C1 segment of cervical spinal cord (tissue), 14 donors: ENCODE measurements at regions not wholly inside any gene's neighbourhood (a gene's known extent, or its start where the extent isn't known, plus 50 kb on each side); places are given as distances from the start of the nearest gene placed in this dataset.
"Not testable (repeated sequence)": the region's sequence is repeated elsewhere in the genome, so short reads cannot be mapped to it uniquely, and the experiment has no call there.

Source experiments
- DNase-seq, 14 donors: peaks; one replicate each; lab custom pipeline; 2025; lab: John Stamatoyannopoulos, UW

- DNase-seq, result no peak
These were observed 96.2 kb upstream of the MXRA5 start for GRCh38 chrX:3442691-3443090.

DNA sequence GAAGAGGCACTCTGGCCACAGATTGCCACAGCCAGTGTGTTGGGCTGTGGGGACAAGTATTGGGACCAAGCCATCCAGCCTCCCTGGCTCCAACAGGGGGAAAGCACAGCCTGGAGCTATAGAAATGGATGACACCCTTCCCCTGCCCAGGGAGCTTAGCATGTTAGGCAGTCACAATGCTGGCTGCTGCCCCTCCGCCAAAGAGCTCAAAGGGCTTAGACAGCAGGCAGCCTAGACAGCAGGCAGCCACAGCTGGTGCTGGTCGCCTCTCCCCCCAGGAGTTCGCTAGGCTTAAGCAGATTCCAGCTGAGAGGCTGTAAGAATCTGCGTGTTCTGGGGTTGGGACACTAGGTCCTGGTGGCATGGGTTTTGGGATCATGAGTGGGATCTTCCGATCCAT is 94.5 kb upstream of the MXRA5 start:
- no peak for DNase-seq

DNA sequence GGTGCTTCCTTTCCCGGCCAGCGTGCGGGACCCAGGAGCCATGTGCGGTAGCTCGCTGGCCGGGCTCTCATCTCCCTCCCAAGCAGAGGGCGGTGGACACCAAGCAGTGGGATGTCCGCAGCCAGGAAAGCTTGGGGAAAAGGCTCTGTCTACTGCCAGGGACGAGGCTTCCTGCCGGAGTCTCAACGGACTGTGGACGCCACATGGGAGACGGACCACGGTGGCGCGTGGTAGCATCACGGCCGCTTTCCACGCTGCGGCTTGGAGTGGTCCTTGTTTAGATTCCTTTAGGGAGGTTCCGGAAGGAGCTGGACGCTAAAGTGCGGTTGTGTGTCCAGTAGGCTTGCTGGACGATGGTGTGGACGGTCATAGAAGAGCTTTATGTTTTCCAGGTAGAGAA is 89.5 kb upstream of the MXRA5 start:
- DNase-seq, result not testable (repeated sequence)

DNA sequence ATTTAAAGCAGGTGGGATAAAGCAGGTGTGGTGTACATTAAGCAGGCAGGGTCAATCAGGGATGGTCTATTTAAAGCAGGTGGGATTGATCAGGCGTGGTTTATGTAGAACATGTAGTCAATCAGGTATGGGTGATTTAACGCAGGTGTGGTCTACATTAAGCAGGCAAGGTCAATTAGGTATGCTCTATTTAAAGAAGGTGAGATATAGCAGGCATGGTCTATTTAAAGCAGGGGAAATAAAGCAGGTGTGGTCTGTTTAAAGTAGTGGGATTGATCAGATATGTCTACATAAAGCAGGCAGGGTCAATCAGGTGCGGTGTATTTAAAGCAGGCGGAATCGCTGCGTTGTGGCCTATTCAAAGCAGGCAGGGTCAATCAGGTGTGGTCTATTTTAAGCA is 88.6 kb upstream of the MXRA5 start:
- DNase-seq, result no peak

GRCh38 chrX:3428792-3429191 is 82.3 kb upstream of the MXRA5 start:
- DNase-seq, result no peak

GRCh38 chrX:3426552-3426951 is 80.1 kb upstream of the MXRA5 start:
- DNase-seq, result no peak

- no peak for DNase-seq
These were observed 78.6 kb upstream of the MXRA5 start for GRCh38 chrX:3425031-3425430.

GRCh38 chrX:3420316-3420715 is 73.9 kb upstream of the MXRA5 start:
- DNase-seq, result no peak

DNA sequence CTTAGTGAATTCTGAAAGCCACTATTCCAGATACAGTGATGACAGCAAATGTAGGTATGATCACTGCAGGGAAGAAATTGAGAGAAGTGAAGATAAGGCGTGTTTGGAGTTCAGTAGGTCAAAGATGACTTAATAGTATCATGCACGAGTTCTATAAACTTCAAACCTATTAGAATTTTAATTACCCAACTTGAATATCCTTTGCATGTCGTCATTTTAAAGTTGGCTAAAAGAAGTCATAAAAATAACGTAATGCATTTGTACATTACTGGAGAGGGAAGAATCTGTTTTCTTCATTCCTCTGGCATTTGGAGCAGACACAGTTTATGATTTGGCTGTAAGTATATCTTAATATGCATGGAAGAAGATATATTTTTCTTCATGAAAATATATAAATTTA is 68.6 kb upstream of the MXRA5 start:
- DNase-seq, result no peak

DNA sequence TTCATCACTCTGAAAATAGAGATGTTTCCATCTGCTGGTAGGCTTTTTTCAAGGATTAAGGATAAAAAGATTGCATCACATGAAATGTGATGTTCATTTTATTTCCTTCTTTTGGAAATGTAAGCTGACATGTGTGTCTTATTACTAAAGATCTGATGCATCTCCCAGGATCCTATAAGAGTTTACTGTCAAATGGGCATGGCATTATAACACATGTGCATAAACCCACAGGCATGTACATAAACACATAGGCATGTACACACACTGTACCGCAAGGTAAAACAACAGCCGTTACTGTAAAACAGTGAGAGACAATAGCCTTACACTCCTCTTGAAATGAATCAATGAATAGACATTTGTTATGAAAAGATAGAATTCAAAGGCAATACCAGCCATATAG is 65.2 kb upstream of the MXRA5 start:
- DNase-seq, result not testable (repeated sequence)

- DNase-seq, result not testable (repeated sequence)
These were observed 63.5 kb upstream of the MXRA5 start for GRCh38 chrX:3409936-3410335.

DNA sequence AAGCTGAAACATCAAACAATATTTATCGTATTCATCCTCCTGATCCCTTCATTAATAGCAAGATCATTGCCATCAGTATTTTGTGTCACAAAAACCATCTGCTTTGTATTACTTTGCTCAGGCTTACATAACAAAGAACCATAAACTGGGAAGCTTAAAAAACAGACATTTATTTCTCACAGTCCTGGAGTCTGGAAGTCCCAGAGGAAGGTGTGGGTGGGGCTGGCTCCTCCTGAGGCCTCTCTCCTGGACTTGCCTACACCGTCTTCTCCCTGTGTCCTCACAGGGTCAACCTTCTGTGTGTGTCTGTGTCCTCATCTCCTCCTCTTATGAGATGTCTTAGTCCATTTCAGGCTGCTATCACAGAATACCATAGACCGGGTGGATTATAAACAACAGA is 61.3 kb upstream of the MXRA5 start:
- DNase-seq, result no peak

DNA sequence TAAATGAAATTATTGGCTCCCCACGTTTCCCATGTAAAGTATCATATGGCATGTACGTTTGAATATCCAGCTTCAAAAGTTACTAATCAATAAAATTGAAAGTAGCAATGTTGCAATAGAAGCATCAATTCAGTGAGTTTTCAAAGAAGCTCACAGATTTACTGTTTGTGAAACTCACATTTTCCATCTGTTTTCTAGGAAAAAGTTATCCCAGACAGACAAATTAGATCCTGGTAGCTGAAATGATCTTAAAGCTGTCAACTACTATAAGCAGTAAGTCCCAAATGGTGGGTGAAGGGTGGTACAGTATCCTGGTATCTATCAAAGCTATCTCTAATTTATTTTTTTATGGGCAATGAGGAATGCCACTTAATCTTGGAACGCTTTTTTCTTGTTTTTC is 60.7 kb upstream of the MXRA5 start:
- no peak for DNase-seq

- DNase-seq, result no peak
These were observed 57.3 kb upstream of the MXRA5 start for GRCh38 chrX:3403748-3404147.
